Chondrocyte (in vitro differentiated cells): ENCODE measurements at regions not wholly inside any gene's neighbourhood (a gene's known extent, or its start where the extent isn't known, plus 50 kb on each side); places are given as distances from the start of the nearest gene placed in this dataset.

Source experiments
- DNase-seq: peaks from one replicate; pipeline ENCODE4 v3.0.0; 2021; ENCODE audit warnings: mixed read lengths, low spot score
- H3K27ac Mint-ChIP-seq: one replicate; pipeline ENCODE4 v1.8.0; 2021; ENCODE audit warnings: mild to moderate bottlenecking, moderate library complexity, mixed read lengths; ENCODE audit not compliant: unreplicated experiment
- H3K27me3 Mint-ChIP-seq: 2 replicates; pipeline ENCODE4 v1.8.0; 2021; ENCODE audit warnings: low read depth, mixed read lengths
- H3K36me3 Mint-ChIP-seq: 2 replicates; pipeline ENCODE4 v1.8.0; 2021; ENCODE audit warnings: low read depth, mixed read lengths
- H3K4me1 Mint-ChIP-seq: 2 replicates; pipeline ENCODE4 v1.8.0; 2021; ENCODE audit warnings: low read depth, mild to moderate bottlenecking, mixed read lengths
- H3K4me3 Mint-ChIP-seq: one replicate; pipeline ENCODE4 v1.8.0; 2021; ENCODE audit warnings: mild to moderate bottlenecking, moderate library complexity, mixed read lengths; ENCODE audit not compliant: unreplicated experiment
- H3K9me3 Mint-ChIP-seq: 2 replicates; pipeline ENCODE4 v1.8.0; 2021; ENCODE audit warnings: low read depth, mixed read lengths
- TF ChIP-seq, protein P1 (sequence below): fragments of 200-600 bp; sonication (generic); IDR thresholded peaks from 2 replicates; pipeline ENCODE4 v1.5.0; 2021; ENCODE audit warnings: antibody characterized with exemption, mild to moderate bottlenecking, moderate library complexity

DNA sequence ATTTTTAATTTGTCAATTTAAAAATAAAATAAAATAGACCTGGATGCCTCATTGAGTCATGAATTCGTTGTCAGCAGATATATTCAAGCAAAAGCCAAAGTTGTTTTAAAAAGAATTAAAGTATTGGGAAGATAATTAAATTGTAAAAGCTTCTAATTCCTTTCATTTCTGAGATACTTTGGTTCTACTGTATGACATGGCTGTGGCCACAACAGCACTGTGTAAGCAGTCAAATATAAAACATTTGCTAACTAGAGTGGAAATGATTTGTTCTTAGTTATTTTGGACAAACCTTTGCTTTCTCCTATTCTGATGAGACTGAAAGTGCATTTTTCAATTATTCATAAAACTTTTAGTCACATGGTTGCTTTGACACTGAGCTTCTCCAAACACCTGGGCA lies 143.6 kb upstream of the FAM13C start:
- no peak overlapping the region for H3K27ac Mint-ChIP-seq
- H3K36me3 Mint-ChIP-seq = no peaks in the 10 kb centered on the region
- peaks cover 10% of the 10 kb centered on the region for H3K27me3 Mint-ChIP-seq
- no peak overlapping the region for H3K4me3 Mint-ChIP-seq
- TF ChIP-seq, protein P1, sequence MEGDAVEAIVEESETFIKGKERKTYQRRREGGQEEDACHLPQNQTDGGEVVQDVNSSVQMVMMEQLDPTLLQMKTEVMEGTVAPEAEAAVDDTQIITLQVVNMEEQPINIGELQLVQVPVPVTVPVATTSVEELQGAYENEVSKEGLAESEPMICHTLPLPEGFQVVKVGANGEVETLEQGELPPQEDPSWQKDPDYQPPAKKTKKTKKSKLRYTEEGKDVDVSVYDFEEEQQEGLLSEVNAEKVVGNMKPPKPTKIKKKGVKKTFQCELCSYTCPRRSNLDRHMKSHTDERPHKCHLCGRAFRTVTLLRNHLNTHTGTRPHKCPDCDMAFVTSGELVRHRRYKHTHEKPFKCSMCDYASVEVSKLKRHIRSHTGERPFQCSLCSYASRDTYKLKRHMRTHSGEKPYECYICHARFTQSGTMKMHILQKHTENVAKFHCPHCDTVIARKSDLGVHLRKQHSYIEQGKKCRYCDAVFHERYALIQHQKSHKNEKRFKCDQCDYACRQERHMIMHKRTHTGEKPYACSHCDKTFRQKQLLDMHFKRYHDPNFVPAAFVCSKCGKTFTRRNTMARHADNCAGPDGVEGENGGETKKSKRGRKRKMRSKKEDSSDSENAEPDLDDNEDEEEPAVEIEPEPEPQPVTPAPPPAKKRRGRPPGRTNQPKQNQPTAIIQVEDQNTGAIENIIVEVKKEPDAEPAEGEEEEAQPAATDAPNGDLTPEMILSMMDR = no peak
- no peak for DNase-seq
- H3K4me1 Mint-ChIP-seq = no peaks in the 10 kb centered on the region
- peaks cover 4% of the 10 kb centered on the region for H3K9me3 Mint-ChIP-seq

DNA sequence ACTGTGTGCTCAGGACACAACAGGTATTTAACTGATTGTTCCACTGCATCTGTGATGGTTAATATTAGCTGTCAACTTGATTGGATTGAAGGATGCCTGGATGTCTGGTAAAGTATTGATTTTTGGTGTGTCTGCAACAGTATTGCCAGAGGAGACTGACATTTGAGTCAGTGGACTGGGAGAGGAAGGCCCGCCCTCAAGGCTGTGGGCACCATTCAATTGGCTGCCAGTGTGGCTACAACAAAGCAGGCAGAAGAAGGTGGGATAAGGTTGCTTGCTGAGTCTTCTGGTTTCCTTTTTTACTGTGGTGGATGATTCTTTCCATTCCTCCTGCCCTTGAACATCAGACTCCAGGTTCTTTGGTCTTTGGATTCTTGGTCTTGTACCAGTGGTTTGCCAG lies 137.1 kb upstream of the FAM13C start:
- Mint-ChIP-seq H3K36me3 (peaks cover 6% of the 10 kb centered on the region), H3K27me3 (no peaks in the 10 kb centered on the region), H3K4me1 (no peaks in the 10 kb centered on the region), H3K4me3 (no peak overlapping the region), H3K9me3 (peaks cover 16% of the 10 kb centered on the region), H3K27ac (no peak overlapping the region)
- DNase-seq = no peak
- TF ChIP-seq, protein P1 = no peak

DNA sequence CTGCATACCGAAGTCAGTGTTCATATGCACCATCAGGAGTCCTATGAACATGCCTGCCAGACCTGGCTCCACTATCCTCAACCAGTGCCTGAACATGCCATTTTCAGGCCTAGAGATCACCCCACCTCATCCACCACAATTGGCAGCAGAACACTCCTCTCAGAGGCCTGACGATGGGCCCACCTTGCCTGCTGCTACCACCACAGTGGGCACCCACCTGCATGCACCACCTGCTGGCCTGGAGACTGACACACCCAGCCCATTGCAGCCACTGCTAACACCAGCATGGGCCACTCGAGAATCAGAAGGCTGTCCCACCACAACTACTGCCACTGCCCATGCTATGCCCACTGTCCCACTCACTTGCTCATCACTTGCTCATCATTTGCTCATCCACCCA lies 130.7 kb upstream of the FAM13C start:
- Mint-ChIP-seq H3K27me3 (peaks cover 23% of the 10 kb centered on the region), H3K36me3 (peaks cover 7% of the 10 kb centered on the region), H3K9me3 (peaks cover 23% of the 10 kb centered on the region), H3K27ac (no peak overlapping the region), H3K4me3 (no peak overlapping the region), H3K4me1 (no peaks in the 10 kb centered on the region)
- TF ChIP-seq, protein P1 = no peak
- DNase-seq = peak; percentile 58

DNA sequence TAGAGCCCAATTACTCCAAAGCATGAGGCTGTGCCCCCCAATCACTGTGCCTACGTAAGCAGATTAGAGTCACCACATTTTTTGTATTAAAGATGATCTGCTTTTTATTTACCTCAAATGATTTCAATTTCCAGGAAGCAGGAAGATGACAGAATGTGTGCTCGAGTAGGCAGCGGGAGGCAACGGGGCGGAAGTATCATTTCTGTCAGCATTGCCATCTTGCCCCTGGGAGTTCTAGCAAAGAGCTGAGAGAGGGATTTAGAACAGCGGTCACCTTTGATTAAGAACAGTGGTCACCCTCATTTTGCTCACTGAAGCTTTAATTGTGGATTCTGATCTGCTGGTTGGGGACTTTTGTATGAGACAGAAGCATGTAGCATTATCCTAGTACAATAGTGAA lies 117.1 kb upstream of the FAM13C start:
- Mint-ChIP-seq H3K4me3 (no peak overlapping the region), H3K4me1 (no peaks in the 10 kb centered on the region), H3K36me3 (peaks cover 2% of the 10 kb centered on the region), H3K27me3 (peaks cover 41% of the 10 kb centered on the region), H3K27ac (no peak overlapping the region), H3K9me3 (peaks cover 10% of the 10 kb centered on the region)
- DNase-seq = no peak
- TF ChIP-seq, protein P1 = no peak

DNA sequence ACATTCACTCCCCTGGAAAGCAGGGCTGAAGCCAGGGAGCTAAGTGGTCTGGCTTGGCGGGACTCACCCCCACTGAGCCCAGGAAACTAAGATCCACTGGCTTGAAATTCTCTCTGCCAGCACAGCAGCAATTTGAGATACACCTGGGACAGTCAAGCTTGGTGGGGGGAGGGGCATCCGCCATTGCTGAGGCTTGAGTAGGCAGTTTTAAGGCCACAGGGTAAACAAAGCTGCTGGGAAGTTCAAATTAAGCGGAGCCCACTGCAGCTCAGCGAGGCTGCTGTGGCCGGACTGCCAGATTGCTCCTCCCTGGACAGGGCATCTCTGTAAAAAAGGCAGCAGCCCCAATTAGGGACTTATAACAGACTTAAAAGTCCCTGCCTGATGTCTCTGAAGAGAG lies 108.2 kb upstream of the FAM13C start:
- no peaks in the 10 kb centered on the region for H3K4me1 Mint-ChIP-seq
- peaks cover 15% of the 10 kb centered on the region for H3K36me3 Mint-ChIP-seq
- H3K9me3 Mint-ChIP-seq = peaks cover 57% of the 10 kb centered on the region
- DNase-seq = no peak
- peaks cover 24% of the 10 kb centered on the region for H3K27me3 Mint-ChIP-seq
- H3K4me3 Mint-ChIP-seq = no peak overlapping the region
- TF ChIP-seq, protein P1 = no peak
- H3K27ac Mint-ChIP-seq = no peak overlapping the region
